ENCODE measurements at regions not wholly inside any gene's neighbourhood (a gene's known extent, or its start where the extent isn't known, plus 50 kb on each side); places are given as distances from the start of the nearest gene placed in this dataset.

DNA sequence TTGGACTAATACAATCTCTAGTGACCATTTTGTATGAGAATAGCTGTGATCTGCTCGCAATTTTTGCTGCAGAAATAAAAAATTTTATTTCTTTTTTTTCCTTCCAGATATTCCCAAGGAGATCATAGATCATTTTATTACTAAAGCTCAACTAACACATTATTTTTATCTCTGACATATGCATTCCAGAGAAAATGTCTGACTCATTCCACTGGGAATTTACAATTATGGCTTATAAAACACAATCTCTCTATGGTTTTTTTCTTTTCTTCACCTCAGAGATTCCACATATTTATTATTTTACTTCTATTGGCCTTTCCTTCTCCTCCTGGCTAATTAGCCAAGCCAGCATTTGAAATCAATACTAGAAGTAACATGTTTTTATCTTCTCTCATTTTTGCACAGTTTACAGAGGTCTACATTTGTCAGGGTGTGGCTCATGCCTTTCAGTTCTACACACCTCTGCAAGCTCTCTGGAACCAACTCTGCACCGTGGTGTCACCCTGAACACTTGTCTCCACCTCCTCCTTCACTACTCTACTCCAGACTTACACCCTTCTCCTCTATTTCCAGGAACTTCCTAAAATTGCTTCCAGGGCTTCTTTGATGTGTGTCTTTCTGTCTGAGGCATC is 59.8 kb upstream of the GPM6A start:
- H3K9ac ChIP-seq (ENCODE audit: low read length in 2 of 2) = no peak overlapping the region
- H3K36me3 ChIP-seq (ENCODE audit: control insufficient read depth in 2 of 2, insufficient read depth in 2 of 2, low read length in 2 of 2) = no peaks in the 10 kb centered on the region
- no peaks in the 10 kb centered on the region for H3K27me3 ChIP-seq (ENCODE audit: control insufficient read depth in 1 of 2, insufficient read depth in 2 of 2, low read length in 2 of 2)
- H3K9me3 ChIP-seq (ENCODE audit: control insufficient read depth in 2 of 2, low read length in 2 of 2) = peaks cover 0 to 2% of the 10 kb centered on the region in 2 donors
- H3K27ac ChIP-seq (ENCODE audit: low read length) = no peak overlapping the region
- no peak overlapping the region for H3K4me3 ChIP-seq (ENCODE audit: low read length in 2 of 2)
- no peaks in the 10 kb centered on the region for H3K4me1 ChIP-seq (ENCODE audit: control insufficient read depth, insufficient read depth, low read length)

DNA sequence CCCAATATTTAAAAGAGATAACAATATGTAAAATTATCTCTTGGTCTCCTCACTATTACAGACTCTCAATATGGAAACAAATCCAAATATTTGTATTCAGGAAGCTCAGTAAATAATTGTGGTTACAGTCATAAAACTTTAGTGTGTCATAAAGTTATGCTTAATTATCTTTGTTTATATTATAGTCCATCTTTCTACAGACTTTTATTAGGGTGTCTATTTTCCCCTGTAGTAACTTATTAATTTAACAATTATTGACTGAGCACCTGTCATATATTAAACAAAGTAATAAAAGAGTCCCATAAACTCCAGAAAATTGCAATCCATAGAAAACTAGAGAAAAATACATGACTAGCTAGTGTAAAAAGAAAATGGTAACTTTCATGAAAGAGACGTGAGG is 61.6 kb upstream of the GPM6A start:
- Histone ChIP-seq H3K4me3 (ENCODE audit: low read length in 2 of 2) (no peak overlapping the region), H3K9me3 (ENCODE audit: control insufficient read depth in 2 of 2, low read length in 2 of 2) (peaks cover 0 to 3% of the 10 kb centered on the region in 2 donors), H3K27me3 (ENCODE audit: control insufficient read depth in 1 of 2, insufficient read depth in 2 of 2, low read length in 2 of 2) (no peaks in the 10 kb centered on the region), H3K27ac (ENCODE audit: low read length) (no peak overlapping the region), H3K4me1 (ENCODE audit: control insufficient read depth, insufficient read depth, low read length) (no peaks in the 10 kb centered on the region), H3K9ac (ENCODE audit: low read length in 2 of 2) (no peak overlapping the region), H3K36me3 (ENCODE audit: control insufficient read depth in 2 of 2, insufficient read depth in 2 of 2, low read length in 2 of 2) (no peaks in the 10 kb centered on the region)

DNA sequence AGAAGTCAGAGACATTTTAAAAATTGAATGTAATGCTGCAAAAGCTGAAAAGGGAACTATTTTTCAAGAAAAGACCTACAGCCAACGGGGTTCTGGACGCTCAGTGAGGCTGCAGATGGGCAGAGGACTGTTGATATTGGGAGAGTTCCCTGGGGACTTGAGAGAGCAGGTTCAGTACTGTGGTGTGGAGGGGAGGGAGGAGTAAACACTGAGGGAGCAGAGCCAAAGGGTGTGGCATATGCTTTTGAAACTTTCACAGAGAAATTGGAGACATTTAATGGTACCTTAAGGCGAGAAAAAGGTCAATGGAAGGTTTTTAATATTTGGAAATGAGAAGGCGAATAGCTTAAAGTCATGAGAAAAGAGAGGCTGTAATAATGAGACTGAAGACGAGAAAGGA is 62.2 kb upstream of the GPM6A start:
- H3K27me3 ChIP-seq (ENCODE audit: control insufficient read depth in 1 of 2, insufficient read depth in 2 of 2, low read length in 2 of 2) = no peaks in the 10 kb centered on the region
- no peak overlapping the region for H3K27ac ChIP-seq (ENCODE audit: low read length)

DNA sequence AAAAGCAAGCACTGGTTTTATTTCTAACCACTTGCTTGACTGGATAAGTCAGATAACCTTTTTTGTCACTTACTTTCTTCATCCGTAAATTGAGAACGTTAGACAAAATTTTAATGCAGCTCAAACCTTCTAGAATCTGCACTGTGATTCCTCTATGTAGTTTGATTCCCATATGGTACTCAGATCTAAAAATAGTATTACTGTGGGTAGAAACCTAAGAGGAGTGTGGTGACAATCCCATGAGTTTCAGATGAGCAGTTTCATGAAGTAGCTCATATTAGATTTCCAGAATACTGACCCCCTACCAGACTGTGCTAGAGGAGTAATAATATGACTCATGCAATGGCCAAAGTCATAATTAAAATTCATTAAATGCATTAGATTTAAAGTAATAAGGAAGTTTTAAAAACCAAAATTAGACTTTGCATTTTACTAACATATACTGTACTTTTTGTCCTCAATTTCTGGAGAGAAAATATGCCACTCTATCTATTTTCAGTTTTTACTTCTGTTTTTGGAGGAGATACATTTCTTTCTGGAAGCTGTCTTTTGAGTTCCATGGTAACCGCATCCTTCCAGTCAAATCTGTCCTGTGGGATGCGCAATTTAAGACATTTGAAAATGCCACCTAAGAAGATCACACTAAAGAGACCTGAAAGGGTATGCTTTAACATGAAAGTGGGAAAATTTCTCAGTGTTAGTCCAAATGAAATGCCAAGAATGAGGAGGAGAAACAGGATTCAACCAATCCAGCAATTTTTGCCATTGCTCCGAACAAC is 64.1 kb upstream of the GPM6A start:
- H3K9me3 ChIP-seq (ENCODE audit: control insufficient read depth in 2 of 2, low read length in 2 of 2) = peaks cover 0 to 3% of the 10 kb centered on the region in 2 donors
- no peak overlapping the region for H3K27ac ChIP-seq (ENCODE audit: low read length)
- H3K4me3 ChIP-seq (ENCODE audit: low read length in 2 of 2) = no peak overlapping the region
- no peaks in the 10 kb centered on the region for H3K36me3 ChIP-seq (ENCODE audit: control insufficient read depth in 2 of 2, insufficient read depth in 2 of 2, low read length in 2 of 2)
- H3K9ac ChIP-seq (ENCODE audit: low read length in 2 of 2) = no peak overlapping the region
- no peaks in the 10 kb centered on the region for H3K27me3 ChIP-seq (ENCODE audit: control insufficient read depth in 1 of 2, insufficient read depth in 2 of 2, low read length in 2 of 2)
- H3K4me1 ChIP-seq (ENCODE audit: control insufficient read depth, insufficient read depth, low read length) = no peaks in the 10 kb centered on the region

More for the DNA sequence above, 62.2 kb upstream of the GPM6A start:
- Histone ChIP-seq H3K9me3 (ENCODE audit: control insufficient read depth in 2 of 2, low read length in 2 of 2) (peaks cover 0 to 3% of the 10 kb centered on the region in 2 donors), H3K9ac (ENCODE audit: low read length in 2 of 2) (no peak overlapping the region), H3K4me3 (ENCODE audit: low read length in 2 of 2) (no peak overlapping the region), H3K36me3 (ENCODE audit: control insufficient read depth in 2 of 2, insufficient read depth in 2 of 2, low read length in 2 of 2) (no peaks in the 10 kb centered on the region), H3K4me1 (ENCODE audit: control insufficient read depth, insufficient read depth, low read length) (no peaks in the 10 kb centered on the region)

DNA sequence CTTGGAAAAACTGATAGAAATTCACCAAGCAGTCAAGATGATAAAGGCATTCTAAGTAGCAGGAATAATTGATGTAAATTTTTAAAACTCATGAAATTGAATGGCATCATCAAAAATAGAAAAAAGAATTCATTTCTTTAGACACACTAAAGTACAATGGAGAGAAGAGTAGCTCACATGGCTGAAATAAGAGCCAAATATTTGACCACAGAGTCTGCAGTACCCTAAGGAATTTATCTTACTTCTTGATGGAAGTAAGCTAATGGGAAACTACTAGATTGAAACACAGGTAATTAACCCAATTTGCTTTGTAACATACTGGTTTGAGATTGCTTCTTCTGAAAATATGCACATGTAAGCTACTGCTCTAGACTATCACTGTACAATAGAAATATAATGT is 70.8 kb upstream of the GPM6A start:
- H3K27me3 ChIP-seq (ENCODE audit: control insufficient read depth in 1 of 2, insufficient read depth in 2 of 2, low read length in 2 of 2) = no peaks in the 10 kb centered on the region
- no peaks in the 10 kb centered on the region for H3K36me3 ChIP-seq (ENCODE audit: control insufficient read depth in 2 of 2, insufficient read depth in 2 of 2, low read length in 2 of 2)
- H3K4me1 ChIP-seq (ENCODE audit: control insufficient read depth, insufficient read depth, low read length) = no peaks in the 10 kb centered on the region
- H3K4me3 ChIP-seq (ENCODE audit: low read length in 2 of 2) = no peak overlapping the region
- no peaks in the 10 kb centered on the region for H3K9me3 ChIP-seq (ENCODE audit: control insufficient read depth in 2 of 2, low read length in 2 of 2)
- H3K9ac ChIP-seq (ENCODE audit: low read length in 2 of 2) = no peak overlapping the region
- H3K27ac ChIP-seq (ENCODE audit: low read length) = no peak overlapping the region

- H3K4me1 ChIP-seq (ENCODE audit: control insufficient read depth, insufficient read depth, low read length) = no peaks in the 10 kb centered on the region
- H3K27ac ChIP-seq (ENCODE audit: low read length) = no peak overlapping the region
- H3K9me3 ChIP-seq (ENCODE audit: control insufficient read depth in 2 of 2, low read length in 2 of 2) = no peaks in the 10 kb centered on the region
- H3K4me3 ChIP-seq (ENCODE audit: low read length in 2 of 2) = no peak overlapping the region
- no peaks in the 10 kb centered on the region for H3K27me3 ChIP-seq (ENCODE audit: control insufficient read depth in 1 of 2, insufficient read depth in 2 of 2, low read length in 2 of 2)
- H3K9ac ChIP-seq (ENCODE audit: low read length in 2 of 2) = no peak overlapping the region
- H3K36me3 ChIP-seq (ENCODE audit: control insufficient read depth in 2 of 2, insufficient read depth in 2 of 2, low read length in 2 of 2) = no peaks in the 10 kb centered on the region
These were observed 72.0 kb upstream of the GPM6A start for GRCh38 chr4:175884048-175884447.

DNA sequence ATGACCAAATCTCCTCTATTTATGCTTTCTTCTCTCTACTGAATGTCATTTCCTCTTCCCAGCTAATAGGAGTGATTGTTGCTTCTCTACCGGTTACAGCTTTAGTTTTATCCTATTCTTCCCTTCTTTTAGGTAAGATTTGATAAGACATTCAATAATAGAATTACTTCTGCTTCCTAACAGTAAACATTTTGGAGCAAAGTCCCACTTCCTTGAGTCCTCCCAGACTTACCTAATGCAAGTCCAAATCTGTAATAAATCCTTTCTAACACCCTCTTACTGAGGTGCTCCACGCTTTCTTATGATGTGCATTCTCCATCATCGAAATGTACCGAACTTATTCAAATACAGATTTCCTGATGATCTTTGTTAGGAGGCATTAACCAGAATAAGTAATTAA is 79.2 kb upstream of the GPM6A start:
- H3K9me3 ChIP-seq (ENCODE audit: control insufficient read depth in 2 of 2, low read length in 2 of 2) = no peaks in the 10 kb centered on the region
- no peak overlapping the region for H3K27ac ChIP-seq (ENCODE audit: low read length)
- no peaks in the 10 kb centered on the region for H3K4me1 ChIP-seq (ENCODE audit: control insufficient read depth, insufficient read depth, low read length)
- no peak overlapping the region for H3K4me3 ChIP-seq (ENCODE audit: low read length in 2 of 2)
- no peaks in the 10 kb centered on the region for H3K27me3 ChIP-seq (ENCODE audit: control insufficient read depth in 1 of 2, insufficient read depth in 2 of 2, low read length in 2 of 2)
- no peak overlapping the region for H3K9ac ChIP-seq (ENCODE audit: low read length in 2 of 2)
- no peaks in the 10 kb centered on the region for H3K36me3 ChIP-seq (ENCODE audit: control insufficient read depth in 2 of 2, insufficient read depth in 2 of 2, low read length in 2 of 2)

DNA sequence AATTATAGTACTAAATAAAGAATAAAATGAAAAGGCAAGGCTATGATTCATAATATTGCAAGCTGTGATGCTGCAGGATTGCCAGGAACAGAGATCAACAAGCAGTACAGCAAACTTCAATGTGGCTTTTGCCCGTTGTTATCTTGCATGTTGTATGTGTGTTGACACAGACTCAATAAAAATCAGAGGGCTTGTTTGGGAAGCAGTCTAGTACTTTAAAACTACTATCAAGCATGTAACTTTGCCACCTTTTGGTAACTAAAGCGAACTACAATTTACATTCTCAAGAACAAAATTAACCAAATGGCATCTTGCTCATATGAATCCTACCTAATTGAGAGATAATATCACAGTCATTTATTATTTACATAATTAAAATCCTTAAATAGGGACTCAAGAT is 79.8 kb upstream of the GPM6A start:
- no peak overlapping the region for H3K9ac ChIP-seq (ENCODE audit: low read length in 2 of 2)

DNA sequence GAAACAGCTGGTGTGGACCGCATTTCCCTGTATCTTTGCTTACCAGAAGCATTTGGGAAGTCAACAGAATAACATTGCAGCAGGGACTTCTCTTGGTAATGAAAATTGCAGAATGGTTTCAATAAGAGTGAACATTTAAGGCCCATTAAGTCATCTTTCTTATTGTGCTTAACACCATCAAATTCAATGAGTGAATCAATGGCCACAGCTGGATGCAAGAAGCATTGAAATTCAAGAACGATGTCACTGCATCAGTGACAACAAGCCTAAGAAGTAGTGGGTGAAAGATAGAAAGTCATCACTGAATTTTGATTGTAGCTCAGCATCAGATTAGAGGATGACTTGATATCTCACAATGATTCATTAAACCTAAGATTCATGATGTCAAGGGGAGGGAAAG is 93.9 kb upstream of the GPM6A start:
- no peaks in the 10 kb centered on the region for H3K27me3 ChIP-seq (ENCODE audit: control insufficient read depth in 1 of 2, insufficient read depth in 2 of 2, low read length in 2 of 2)
- H3K9me3 ChIP-seq (ENCODE audit: control insufficient read depth in 2 of 2, low read length in 2 of 2) = no peaks in the 10 kb centered on the region
- no peaks in the 10 kb centered on the region for H3K4me1 ChIP-seq (ENCODE audit: control insufficient read depth, insufficient read depth, low read length)
- H3K36me3 ChIP-seq (ENCODE audit: control insufficient read depth in 2 of 2, insufficient read depth in 2 of 2, low read length in 2 of 2) = no peaks in the 10 kb centered on the region
- H3K9ac ChIP-seq (ENCODE audit: low read length in 2 of 2) = no peak overlapping the region
- H3K4me3 ChIP-seq (ENCODE audit: low read length in 2 of 2) = no peak overlapping the region
- H3K27ac ChIP-seq (ENCODE audit: low read length) = no peak overlapping the region

More for the DNA sequence above, 79.8 kb upstream of the GPM6A start:
- H3K27ac ChIP-seq (ENCODE audit: low read length) = no peak overlapping the region
- no peaks in the 10 kb centered on the region for H3K4me1 ChIP-seq (ENCODE audit: control insufficient read depth, insufficient read depth, low read length)
- H3K9me3 ChIP-seq (ENCODE audit: control insufficient read depth in 2 of 2, low read length in 2 of 2) = no peaks in the 10 kb centered on the region
- no peaks in the 10 kb centered on the region for H3K27me3 ChIP-seq (ENCODE audit: control insufficient read depth in 1 of 2, insufficient read depth in 2 of 2, low read length in 2 of 2)
- H3K36me3 ChIP-seq (ENCODE audit: control insufficient read depth in 2 of 2, insufficient read depth in 2 of 2, low read length in 2 of 2) = no peaks in the 10 kb centered on the region
- no peak overlapping the region for H3K4me3 ChIP-seq (ENCODE audit: low read length in 2 of 2)

GRCh38 chr4:175906384-175906783 is 94.3 kb upstream of the GPM6A start:
- Histone ChIP-seq H3K4me3 (ENCODE audit: low read length in 2 of 2) (no peak overlapping the region), H3K36me3 (ENCODE audit: control insufficient read depth in 2 of 2, insufficient read depth in 2 of 2, low read length in 2 of 2) (no peaks in the 10 kb centered on the region), H3K9me3 (ENCODE audit: control insufficient read depth in 2 of 2, low read length in 2 of 2) (no peaks in the 10 kb centered on the region), H3K27me3 (ENCODE audit: control insufficient read depth in 1 of 2, insufficient read depth in 2 of 2, low read length in 2 of 2) (no peaks in the 10 kb centered on the region), H3K9ac (ENCODE audit: low read length in 2 of 2) (no peak overlapping the region), H3K27ac (ENCODE audit: low read length) (no peak overlapping the region), H3K4me1 (ENCODE audit: control insufficient read depth, insufficient read depth, low read length) (no peaks in the 10 kb centered on the region)

DNA sequence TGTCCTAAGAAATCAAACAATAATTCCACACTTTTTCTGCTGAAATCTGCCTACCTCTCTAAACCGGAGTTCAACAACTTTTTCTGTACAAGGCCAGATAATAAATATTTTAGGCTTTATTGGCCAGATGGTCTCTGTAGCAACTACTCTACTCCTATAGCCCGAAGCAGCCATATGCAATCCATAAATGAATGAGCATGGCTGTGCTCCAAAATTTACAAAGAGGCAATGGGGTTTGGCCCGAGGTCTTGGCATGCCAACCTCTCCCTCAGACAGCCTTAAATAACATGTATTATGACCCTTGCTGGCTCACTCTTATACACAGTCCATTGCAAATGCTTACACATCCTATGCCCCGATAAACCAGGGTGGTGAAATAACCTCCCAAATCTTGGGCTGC is 98.6 kb upstream of the GPM6A start:
- H3K36me3 ChIP-seq (ENCODE audit: control insufficient read depth in 2 of 2, insufficient read depth in 2 of 2, low read length in 2 of 2) = no peaks in the 10 kb centered on the region

More for the DNA sequence above, 98.6 kb upstream of the GPM6A start:
- Histone ChIP-seq H3K9me3 (ENCODE audit: control insufficient read depth in 2 of 2, low read length in 2 of 2) (no peaks in the 10 kb centered on the region), H3K9ac (ENCODE audit: low read length in 2 of 2) (no peak overlapping the region), H3K27ac (ENCODE audit: low read length) (no peak overlapping the region), H3K4me1 (ENCODE audit: control insufficient read depth, insufficient read depth, low read length) (no peaks in the 10 kb centered on the region), H3K4me3 (ENCODE audit: low read length in 2 of 2) (no peak overlapping the region), H3K27me3 (ENCODE audit: control insufficient read depth in 1 of 2, insufficient read depth in 2 of 2, low read length in 2 of 2) (no peaks in the 10 kb centered on the region)
